GM12865 (cell line): ENCODE measurements at regions not wholly inside any gene's neighbourhood (a gene's known extent, or its start where the extent isn't known, plus 50 kb on each side); places are given as distances from the start of the nearest gene placed in this dataset.

Experiments used
- DNase-seq: peaks from one replicate; pipeline ENCODE4 v3.0.0; 2010; ENCODE audit warnings: low read depth
- H3K4me3 ChIP-seq: 2 replicates; pipeline ENCODE4 v1.5.1; 2011; ENCODE audit warnings: mild to moderate bottlenecking, low read depth, low read length, control low read depth
- CTCF ChIP-seq: IDR thresholded peaks from 2 replicates; pipeline ENCODE4 v1.5.1; 2011; ENCODE audit warnings: low read length, control low read depth, low read depth, inconsistent platforms; ENCODE audit not compliant: insufficient read depth; ENCODE audit errors: missing control alignments

DNA sequence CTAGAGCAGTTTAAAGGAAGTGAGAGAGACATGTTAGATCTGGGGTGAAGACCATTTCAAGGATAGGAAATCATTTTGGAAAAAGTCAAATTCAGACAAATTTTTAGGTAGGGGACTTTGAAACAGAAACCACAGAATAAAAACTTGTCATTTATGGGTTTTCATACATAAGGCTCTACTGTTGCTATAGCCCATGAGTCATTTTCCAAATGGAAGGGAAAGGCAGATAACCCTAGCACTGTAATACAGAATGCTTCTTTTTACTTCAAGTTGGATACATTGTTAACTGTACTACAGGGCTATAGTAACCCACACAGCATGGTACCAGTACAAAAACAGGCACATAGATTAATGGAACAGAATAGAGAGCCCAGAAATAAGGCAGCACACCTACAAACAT lies 455.4 kb downstream of the EBF1 start:
- no peak for DNase-seq
- TF ChIP-seq CTCF: no peak
- no peak overlapping the region for H3K4me3 ChIP-seq

GRCh38 chr5:158643840-158644239 lies 455.9 kb downstream of the EBF1 start:
- no peak for TF ChIP-seq CTCF
- DNase-seq: no peak
- H3K4me3 ChIP-seq: no peak overlapping the region

DNA sequence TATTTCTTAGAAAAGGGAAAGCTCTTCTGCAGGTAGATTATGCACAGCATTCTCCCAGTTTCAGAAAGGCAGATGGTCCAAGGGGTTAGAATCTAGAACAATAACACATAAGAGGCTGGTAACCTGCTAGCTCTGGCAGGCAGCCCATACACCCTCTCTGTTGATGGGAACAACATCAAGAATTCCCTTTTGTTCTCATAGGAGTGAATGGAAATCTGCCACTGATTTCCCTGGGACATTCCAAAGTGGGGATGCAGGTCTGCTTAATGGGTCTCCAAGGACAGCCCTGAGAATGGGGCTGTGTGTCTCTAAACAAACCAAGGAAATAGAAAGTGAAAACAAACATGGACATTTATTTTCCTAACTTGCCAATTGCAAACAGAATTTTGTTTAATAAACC lies 456.8 kb downstream of the EBF1 start:
- no peak overlapping the region for H3K4me3 ChIP-seq

GRCh38 chr5:158641016-158641415 lies 458.7 kb downstream of the EBF1 start:
- TF ChIP-seq CTCF: no peak
- DNase-seq: no peak
- no peak overlapping the region for H3K4me3 ChIP-seq

More for the DNA sequence above, 456.8 kb downstream of the EBF1 start:
- DNase-seq: no peak
- TF ChIP-seq CTCF: no peak

DNA sequence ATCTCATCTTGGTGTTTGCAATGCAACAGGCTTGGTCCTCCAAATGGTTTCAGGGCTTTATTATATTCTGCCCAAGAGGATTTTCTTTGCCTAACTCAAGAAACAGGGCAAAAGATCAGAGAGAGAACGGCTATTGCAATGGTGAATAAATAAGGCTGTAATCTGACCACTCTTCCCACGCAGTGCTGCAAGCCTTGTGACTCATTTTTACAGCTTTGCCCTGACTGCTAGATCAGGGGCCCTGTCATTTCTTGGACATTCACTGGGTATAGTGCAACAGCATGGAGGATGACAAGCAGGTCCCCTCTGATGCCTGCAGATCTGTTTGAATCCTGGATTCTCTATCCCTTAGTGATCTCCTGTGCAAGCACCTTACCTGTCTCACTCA lies 459.1 kb downstream of the EBF1 start:
- TF ChIP-seq CTCF: no peak
- H3K4me3 ChIP-seq: no peak overlapping the region
- DNase-seq: no peak

GRCh38 chr5:158639881-158640592 lies 459.7 kb downstream of the EBF1 start:
- no peak for TF ChIP-seq CTCF
- no peak for DNase-seq
- no peak overlapping the region for H3K4me3 ChIP-seq

DNA sequence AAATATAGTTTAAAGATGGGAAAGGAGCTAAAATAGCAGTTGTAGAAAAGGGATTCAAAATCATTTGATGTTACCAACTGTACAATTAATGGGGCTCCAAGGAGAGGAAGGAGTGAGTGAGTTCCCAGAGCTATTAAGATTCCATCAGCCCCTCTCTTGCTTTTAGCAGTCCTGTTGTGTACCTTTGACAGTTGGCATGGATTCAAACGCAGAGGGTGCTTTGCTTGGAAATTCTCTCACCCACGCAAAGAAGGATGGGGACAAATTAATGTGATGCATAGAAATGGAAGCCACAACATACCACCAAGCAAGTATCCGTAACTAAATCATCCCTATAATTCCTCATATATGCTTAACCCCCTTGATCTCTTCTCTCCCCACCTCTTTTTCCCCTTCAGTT lies 461.3 kb downstream of the EBF1 start:
- no peak for DNase-seq
- no peak overlapping the region for H3K4me3 ChIP-seq
- no peak for TF ChIP-seq CTCF
